Forelimb muscle (tissue), 1 donor: ENCODE measurements at regions not wholly inside any gene's neighbourhood (a gene's known extent, or its start where the extent isn't known, plus 50 kb on each side); places are given as distances from the start of the nearest gene placed in this dataset.
"Not testable (repeated sequence)": the region's sequence is repeated elsewhere in the genome, so short reads cannot be mapped to it uniquely, and the experiment has no call there.

ENCODE experiments used
- DNase-seq: peaks from one replicate; pipeline ENCODE4 v3.0.0-alpha.2; 2013; ENCODE audit warnings: low read depth

DNA sequence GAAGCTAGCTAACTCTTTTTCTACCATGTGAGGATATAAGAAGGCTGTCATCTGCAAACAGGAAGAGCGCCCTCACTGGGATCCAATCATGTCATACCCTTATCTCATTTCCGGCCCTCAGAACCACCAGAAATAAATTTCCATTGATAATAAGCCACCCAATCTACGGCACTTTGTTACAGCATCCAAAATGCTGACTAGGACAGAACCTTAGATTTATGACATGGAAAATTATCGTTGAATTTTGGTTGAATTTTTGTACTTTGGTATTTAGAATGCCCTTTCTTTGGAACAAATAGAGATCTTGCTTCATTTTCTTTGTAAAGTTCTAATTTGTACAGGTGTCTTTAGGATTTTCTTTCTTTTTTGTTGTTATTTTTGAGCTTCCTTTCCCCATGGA is 53.3 kb upstream of the CYLC2 start:
- no peak for DNase-seq

DNA sequence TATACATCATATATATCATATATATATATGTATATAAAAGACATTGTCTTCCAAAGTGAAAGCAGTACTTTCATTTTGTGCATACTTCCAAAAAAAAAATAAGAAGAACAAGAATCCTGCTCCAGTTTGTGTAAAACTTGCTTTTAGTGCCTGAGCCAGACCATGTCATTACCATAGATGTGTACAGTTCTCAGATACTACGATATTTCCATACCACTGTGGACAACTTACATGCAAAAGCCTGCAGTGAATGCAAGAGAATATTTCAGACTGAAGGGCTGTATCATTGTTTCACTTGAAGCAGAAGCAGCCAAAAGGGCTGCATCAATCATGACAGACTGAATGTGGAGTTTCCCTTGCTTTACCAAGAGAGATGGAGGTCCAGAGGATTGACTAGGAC is 72.6 kb upstream of the CYLC2 start:
- DNase-seq: no peak

- DNase-seq: no peak
Measured at GRCh38 chr9:102911185-102911584, 83.9 kb upstream of the CYLC2 start.

- DNase-seq: not testable (repeated sequence)
Measured at GRCh38 chr9:102905795-102906194, 89.3 kb upstream of the CYLC2 start.

GRCh38 chr9:102892025-102892424 is 103.1 kb upstream of the CYLC2 start:
- DNase-seq: no peak

- not testable (repeated sequence) for DNase-seq
Measured at GRCh38 chr9:102888747-102889146, 106.4 kb upstream of the CYLC2 start.

GRCh38 chr9:102875687-102876086 is 119.4 kb upstream of the CYLC2 start:
- DNase-seq: no peak

- no peak for DNase-seq
Measured at GRCh38 chr9:102867488-102867887, 127.6 kb upstream of the CYLC2 start.

DNA sequence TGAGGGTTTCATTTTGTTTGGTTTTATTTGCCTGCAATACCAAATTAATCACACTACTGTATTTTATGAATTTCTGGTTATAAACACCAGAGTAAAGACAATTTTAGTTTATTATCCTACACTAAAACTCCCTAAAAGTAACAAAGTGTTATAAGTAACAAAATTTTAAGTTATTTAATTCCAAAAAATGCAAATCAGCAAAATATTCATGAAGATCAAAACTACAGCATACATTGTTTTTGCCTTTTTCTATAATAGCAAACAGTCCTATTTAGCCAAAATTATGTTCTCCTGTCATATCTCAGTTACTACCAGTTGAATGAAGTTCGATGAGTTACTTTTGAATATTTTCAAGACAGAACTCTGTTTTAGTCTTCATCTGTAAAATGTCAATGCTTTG is 132.7 kb upstream of the CYLC2 start:
- DNase-seq: no peak

- DNase-seq: no peak
Measured at GRCh38 chr9:102855641-102856040, 139.5 kb upstream of the CYLC2 start.

- DNase-seq: no peak
Measured at GRCh38 chr9:102845827-102846371, 149.2 kb upstream of the CYLC2 start.

DNA sequence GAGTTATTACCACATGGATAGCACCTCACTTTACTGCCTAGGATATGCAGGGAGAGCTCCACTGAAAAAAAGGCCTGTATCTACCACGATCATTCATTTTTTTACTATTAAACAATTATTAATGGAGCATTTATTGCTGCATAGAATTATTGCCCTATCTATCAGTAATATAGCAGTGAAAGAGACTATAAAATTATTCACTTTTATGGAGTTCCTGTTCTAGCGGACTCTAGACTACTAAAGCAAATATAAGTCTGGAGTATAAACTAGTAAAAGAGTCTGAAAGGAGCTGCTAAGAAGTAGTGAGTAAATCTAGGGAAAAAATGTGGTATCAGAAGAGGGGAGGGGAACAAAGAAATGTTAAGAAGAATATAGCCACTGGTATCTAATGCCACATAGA is 150.4 kb upstream of the CYLC2 start:
- no peak for DNase-seq

- DNase-seq: no peak
Measured at GRCh38 chr9:102842423-102842822, 152.7 kb upstream of the CYLC2 start.

DNA sequence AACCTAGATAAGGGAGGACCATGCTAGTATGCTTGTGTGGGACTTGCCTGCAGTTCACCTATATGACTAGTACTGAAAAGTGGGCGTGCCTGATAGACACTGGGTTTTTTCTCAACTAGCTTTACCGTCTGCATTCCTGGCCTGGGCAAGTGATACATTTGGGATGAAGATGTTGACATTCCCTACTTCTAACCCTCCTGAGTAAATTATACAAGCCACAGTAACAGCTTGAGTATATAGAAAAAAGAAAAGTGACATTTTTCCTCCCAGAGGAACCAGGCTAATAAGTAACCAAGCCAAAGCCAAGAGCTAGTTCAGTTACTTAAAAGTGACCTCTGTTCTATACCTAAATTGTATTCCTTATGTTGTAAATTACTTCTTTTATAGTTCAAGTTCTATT is 153.8 kb upstream of the CYLC2 start:
- no peak for DNase-seq

- DNase-seq: no peak
Measured at GRCh38 chr9:102840335-102840734, 154.8 kb upstream of the CYLC2 start.

DNA sequence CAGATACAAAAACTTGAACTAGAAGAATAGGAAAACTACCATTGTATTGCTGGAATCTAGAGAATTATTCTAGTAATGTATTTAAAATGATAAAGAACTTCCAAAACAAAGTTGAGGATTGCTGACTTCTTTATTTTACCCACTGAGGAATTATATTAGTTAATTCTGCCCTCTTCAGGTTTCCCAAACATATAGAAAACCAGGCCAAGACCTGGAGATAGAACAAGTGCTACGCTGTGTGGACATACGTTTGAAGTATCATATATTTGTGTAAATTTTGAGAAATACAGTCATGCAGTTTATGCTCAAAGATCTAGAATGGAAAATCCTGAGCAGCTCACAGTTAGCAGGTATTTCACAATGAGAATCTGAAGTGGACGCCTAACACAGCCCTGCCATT is 162.3 kb upstream of the CYLC2 start:
- no peak for DNase-seq

GRCh38 chr9:102796244-102796643 is 198.9 kb upstream of the CYLC2 start:
- DNase-seq: no peak

GRCh38 chr9:102795532-102795931 is 199.6 kb upstream of the CYLC2 start:
- DNase-seq: no peak

GRCh38 chr9:102779356-102779755 is 215.8 kb upstream of the CYLC2 start:
- DNase-seq: no peak

GRCh38 chr9:102778746-102779145 is 216.4 kb upstream of the CYLC2 start:
- no peak for DNase-seq

DNA sequence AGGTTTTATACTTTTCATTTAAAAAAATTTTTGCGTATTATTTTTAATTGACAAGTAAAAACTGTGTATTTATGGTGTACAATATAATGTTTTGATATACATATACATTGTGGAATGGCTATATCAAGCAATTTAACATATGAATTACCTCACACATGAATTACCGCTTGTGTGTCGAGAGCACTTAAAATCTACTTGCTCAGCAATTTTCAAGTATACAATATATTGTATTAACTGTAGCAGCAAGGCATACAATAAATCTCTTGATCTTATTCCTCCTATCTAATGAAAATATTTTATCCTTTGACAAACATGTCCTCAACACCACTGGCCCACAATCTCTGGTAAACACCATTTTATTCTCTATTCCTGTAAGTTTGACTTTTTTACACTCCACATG is 224.4 kb upstream of the CYLC2 start:
- DNase-seq: no peak

GRCh38 chr9:102769307-102769706 is 225.8 kb upstream of the CYLC2 start:
- no peak for DNase-seq

DNA sequence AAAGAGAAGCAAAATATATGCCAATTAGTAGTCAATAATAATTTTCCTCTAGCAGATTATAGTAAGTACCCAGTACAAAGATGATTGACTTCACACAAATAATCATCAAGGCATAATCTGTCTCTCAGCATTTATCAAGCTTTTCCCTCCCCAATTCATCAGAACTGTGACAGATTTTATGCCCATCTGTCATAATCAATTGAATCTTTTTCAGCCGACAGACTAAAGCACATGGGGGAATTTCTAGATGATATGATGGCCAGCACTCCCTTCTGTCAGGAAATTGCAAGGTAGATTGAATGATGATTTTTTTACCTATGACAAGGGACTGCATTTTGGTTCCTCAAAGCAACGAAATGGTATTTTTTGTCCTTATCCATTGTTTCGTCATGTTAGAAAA is 227.1 kb upstream of the CYLC2 start:
- no peak for DNase-seq

DNA sequence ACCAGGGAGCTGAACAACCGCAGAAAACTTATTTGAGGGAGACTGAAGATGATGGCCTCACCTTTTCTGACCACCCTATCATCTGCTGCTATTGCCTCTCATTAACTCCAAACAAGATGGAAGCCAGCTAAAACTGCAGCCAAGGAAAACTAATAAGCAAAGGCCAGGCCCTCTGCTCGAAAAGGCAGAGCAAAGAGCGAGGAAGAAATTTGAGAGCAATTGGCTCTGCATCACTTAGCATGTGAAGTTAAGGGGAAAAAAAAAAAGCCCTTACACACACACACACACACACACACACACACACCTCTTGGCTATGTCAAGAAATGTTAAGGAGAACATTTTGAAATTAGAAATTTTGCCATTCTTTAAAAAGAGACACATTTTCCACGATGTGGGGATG is 228.1 kb upstream of the CYLC2 start:
- no peak for DNase-seq

DNA sequence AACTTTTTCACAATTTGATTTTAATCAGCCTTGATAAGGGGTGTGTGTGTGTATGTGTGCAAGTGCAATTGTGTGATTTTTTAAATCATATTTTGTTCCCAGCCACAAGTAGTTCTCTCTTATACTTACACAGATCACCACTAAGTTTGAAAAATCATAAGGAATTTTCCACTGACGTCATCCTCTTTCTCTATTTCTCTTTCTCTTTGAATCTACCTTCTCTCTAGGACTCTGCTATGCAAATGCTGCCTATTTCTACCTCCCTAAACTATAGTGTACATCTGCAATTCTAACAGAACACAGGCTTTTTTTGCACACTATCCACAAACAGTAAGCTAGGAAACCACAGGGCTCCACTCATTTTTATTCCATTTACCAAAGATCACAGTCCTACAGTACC is 254.6 kb upstream of the CYLC2 start:
- no peak for DNase-seq
